ENCODE measurements at regions not wholly inside any gene's neighbourhood (a gene's known extent, or its start where the extent isn't known, plus 50 kb on each side); places are given as distances from the start of the nearest gene placed in this dataset.

DNA sequence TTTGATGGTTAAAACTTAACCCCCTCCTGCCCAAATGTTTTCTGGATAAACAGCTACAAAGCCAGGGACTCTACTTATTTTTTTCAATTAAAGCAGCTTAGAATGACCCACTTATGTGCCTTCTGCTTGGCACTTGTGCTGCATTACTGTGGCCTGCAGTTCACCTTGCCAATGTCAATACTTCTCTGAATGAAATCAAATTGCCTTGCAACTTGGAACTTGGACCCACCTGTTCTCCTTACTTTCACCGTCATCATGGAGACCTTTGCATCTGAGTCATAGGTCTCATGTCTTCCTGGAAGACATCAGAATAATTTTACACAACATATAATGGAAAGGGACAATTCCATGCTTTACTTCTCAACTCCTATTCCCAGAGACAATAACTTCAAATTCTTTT lies 92.1 kb upstream of the FHL2 start:
- FAIRE-seq, result no peak

More for the DNA sequence above, 92.1 kb upstream of the FHL2 start:
- H2AK5ac ChIP-seq (ENCODE audit: low read depth, low read length), result no peak overlapping the region
- no peak overlapping the region for H2BK20ac ChIP-seq (ENCODE audit: low read length)
- no peaks in the 10 kb centered on the region for H3K79me2 ChIP-seq (ENCODE audit: control insufficient read depth in 1 of 2, insufficient read depth in 2 of 2, low read length in 2 of 2)
- ChIA-PET POLR2A (ENCODE audit: partially characterized antibody) (no interaction called here), CTCF (ENCODE audit: partially characterized antibody) (interaction anchor here (0.6 kb wide), 1 partner anchor 815 kb away, joined by 3 read pairs; no protein-coding TSS in a partner anchor)
- H3K27me3 ChIP-seq (replicated peaks in 1 of 4; ENCODE audit: control insufficient read depth in 3 of 4, extremely low read depth in 1 of 4, insufficient read depth in 3 of 4, low read length in 3 of 4), result no peaks in the 10 kb centered on the region
- peaks cover 0 to 3% (median 0%) of the 10 kb centered on the region in 4 experiments; a peak in 1 of 7 replicates for H3K4me1 ChIP-seq (replicated peaks in 1 of 4; ENCODE audit: control insufficient read depth in 3 of 4, insufficient read depth in 4 of 4, low read length in 3 of 4)
- no peak overlapping the region for H2AFZ ChIP-seq (ENCODE audit: low read length)
- no peak overlapping the region for H4K91ac ChIP-seq (replicated peaks; ENCODE audit: insufficient read length, low read length)
- no peak overlapping the region for H3K56ac ChIP-seq (replicated peaks; ENCODE audit: insufficient read length, low read depth, low read length)
- no peak overlapping the region for H3K23ac ChIP-seq (ENCODE audit: insufficient read length)
- 92% methylated on average over 1 of the region's 1 CpG; no CpG with 5 or more reads in 1 of the 2 experiments for WGBS, 2 experiments (ENCODE audit: extremely low coverage in 1 of 2, insufficient coverage in 1 of 2, insufficient read length in 1 of 2, insufficient replicate concordance in 2 of 2, low coverage in 1 of 2, low lambda C conversion rate in 2 of 2, missing lambda C conversion rate in 1 of 2)
- no peak overlapping the region for H3K18ac ChIP-seq (ENCODE audit: extremely low read depth, low read length)
- DNase-seq (ENCODE audit: low read depth in 1 of 2, low spot score in 2 of 2), result no peak
- no peak overlapping the region for H3K9ac ChIP-seq (replicated peaks in 1 of 4; ENCODE audit: extremely low read depth in 1 of 4, low read depth in 3 of 4, low read length in 3 of 4)
- no peaks in the 10 kb centered on the region for H3K23me2 ChIP-seq (ENCODE audit: low read depth, low read length)
- H3K4me3 ChIP-seq (ENCODE audit: extremely low read depth in 1 of 4, insufficient read depth in 2 of 4, low read depth in 3 of 4, low read length in 4 of 4), result no peak overlapping the region
- H3K79me1 ChIP-seq (ENCODE audit: low read depth, low read length), result no peaks in the 10 kb centered on the region
- no peak overlapping the region for H3K4me2 ChIP-seq (ENCODE audit: insufficient read depth in 1 of 2, low read depth in 2 of 2, low read length in 2 of 2)
- H4K5ac ChIP-seq (ENCODE audit: insufficient read length, low read depth, low read length), result no peak overlapping the region
- H3K9me3 ChIP-seq (ENCODE audit: insufficient read depth in 2 of 2, low read depth in 1 of 2, low read length in 1 of 2), result no peaks in the 10 kb centered on the region; a peak in 1 of 4 replicates
- TF ChIP-seq CEBPB (IDR thresholded peaks at IDR 0.05; ENCODE audit: low read depth, low read length) (no peak), SAP30 (IDR thresholded peaks at IDR 0.05; ENCODE audit: insufficient read depth, insufficient replicate concordance, low read length) (no peak), NANOG (IDR thresholded peaks at IDR 0.05; ENCODE audit: insufficient read depth, low read depth, low read length, poor library complexity, severe bottlenecking) (no peak), SP4 (IDR thresholded peaks at IDR 0.05; ENCODE audit: low read length) (no peak)
- TF ChIP-seq, protein P1, sequence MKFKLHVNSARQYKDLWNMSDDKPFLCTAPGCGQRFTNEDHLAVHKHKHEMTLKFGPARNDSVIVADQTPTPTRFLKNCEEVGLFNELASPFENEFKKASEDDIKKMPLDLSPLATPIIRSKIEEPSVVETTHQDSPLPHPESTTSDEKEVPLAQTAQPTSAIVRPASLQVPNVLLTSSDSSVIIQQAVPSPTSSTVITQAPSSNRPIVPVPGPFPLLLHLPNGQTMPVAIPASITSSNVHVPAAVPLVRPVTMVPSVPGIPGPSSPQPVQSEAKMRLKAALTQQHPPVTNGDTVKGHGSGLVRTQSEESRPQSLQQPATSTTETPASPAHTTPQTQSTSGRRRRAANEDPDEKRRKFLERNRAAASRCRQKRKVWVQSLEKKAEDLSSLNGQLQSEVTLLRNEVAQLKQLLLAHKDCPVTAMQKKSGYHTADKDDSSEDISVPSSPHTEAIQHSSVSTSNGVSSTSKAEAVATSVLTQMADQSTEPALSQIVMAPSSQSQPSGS (IDR thresholded peaks at IDR 0.05; ENCODE audit: low read length), result no peak
- H3K27ac ChIP-seq (ENCODE audit: low read depth, low read length), result no peak overlapping the region
- H3K36me3 ChIP-seq (ENCODE audit: control insufficient read depth in 2 of 4, insufficient read depth in 4 of 4, low read length in 3 of 4), result no peaks in the 10 kb centered on the region
- no peak overlapping the region for H4K8ac ChIP-seq (ENCODE audit: extremely low read depth, insufficient read depth, low read length)
- no peak overlapping the region for H2BK12ac ChIP-seq (ENCODE audit: low read depth, low read length)
- no peak overlapping the region for H3K14ac ChIP-seq (ENCODE audit: insufficient read length)
- no peak overlapping the region for H2BK15ac ChIP-seq (ENCODE audit: low read length)
- no peak overlapping the region for H2BK5ac ChIP-seq (ENCODE audit: low read depth, low read length)
- H4K20me1 ChIP-seq (replicated peaks in 1 of 2; ENCODE audit: control insufficient read depth in 1 of 2, insufficient read depth in 2 of 2, low read length in 2 of 2), result no peaks in the 10 kb centered on the region
- no peak overlapping the region for H3K4ac ChIP-seq (replicated peaks; ENCODE audit: insufficient read length, low read depth, low read length)
- H2BK120ac ChIP-seq (replicated peaks; ENCODE audit: low read depth, low read length), result no peak overlapping the region
